Activated CD4-positive, alpha-beta T cell treated with anti-CD3 and anti-CD28 coated beads, Interleukin-2, amount 10 ng/mL, durations not matched to agents 7 days and 5 days (primary cell): ENCODE measurements at regions not wholly inside any gene's neighbourhood (a gene's known extent, or its start where the extent isn't known, plus 50 kb on each side); places are given as distances from the start of the nearest gene placed in this dataset.

Experiments
- CTCF ChIA-PET: fragments of 350-600 bp; sonication (Branson Sonifier 250); formaldehyde crosslinking; loops from one replicate; lab custom pipeline; 2021; ENCODE audit warnings: antibody characterized with exemption; lab: Charles Lee
- POLR2A ChIA-PET: fragments of 350-600 bp; sonication (Branson Sonifier 250); formaldehyde crosslinking; loops from one replicate; lab custom pipeline; 2021; ENCODE audit warnings: antibody characterized with exemption; lab: Charles Lee
- DNase-seq: peaks from one replicate; pipeline ENCODE4 v3.0.0-alpha.2; 2020
- H3K27ac Mint-ChIP-seq: one replicate; pipeline ENCODE4 v1.8.0; 2021; ENCODE audit warnings: mild to moderate bottlenecking, moderate library complexity, mixed read lengths
- H3K27me3 Mint-ChIP-seq: one replicate; pipeline ENCODE4 v1.8.0; 2021; ENCODE audit warnings: mixed read lengths
- H3K36me3 Mint-ChIP-seq: one replicate; pipeline ENCODE4 v1.8.0; 2021; ENCODE audit warnings: low read depth, mixed read lengths
- H3K4me1 Mint-ChIP-seq: one replicate; pipeline ENCODE4 v1.8.0; 2021; ENCODE audit warnings: mixed read lengths
- H3K4me3 Mint-ChIP-seq: one replicate; pipeline ENCODE4 v1.8.0; 2021; ENCODE audit warnings: mild to moderate bottlenecking, moderate library complexity, mixed read lengths
- H3K9me3 Mint-ChIP-seq: one replicate; pipeline ENCODE4 v1.8.0; 2021; ENCODE audit warnings: mixed read lengths

DNA sequence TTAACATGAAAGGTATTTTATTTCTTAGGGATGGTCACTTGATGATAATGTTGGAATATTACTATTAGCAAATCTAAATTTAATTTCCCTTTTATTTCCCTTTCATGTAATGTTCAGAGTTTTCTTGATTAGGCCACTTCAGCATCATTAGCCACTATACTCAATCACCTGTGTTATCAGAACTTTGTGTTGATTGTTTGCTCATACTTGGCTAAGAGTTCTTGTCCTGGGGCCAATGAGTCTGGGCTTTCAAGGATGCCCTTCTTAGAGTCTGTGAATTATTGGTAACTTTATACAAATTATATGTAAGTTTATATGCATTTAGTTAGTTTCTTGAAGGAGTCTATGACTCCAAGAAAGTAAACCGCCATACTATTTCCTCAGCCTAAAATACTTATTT is 408.0 kb upstream of the DDX18 start:
- H3K9me3 Mint-ChIP-seq = no peaks in the 10 kb centered on the region
- DNase-seq = no peak
- CTCF ChIA-PET = no interaction called here
- H3K27me3 Mint-ChIP-seq = no peaks in the 10 kb centered on the region
- POLR2A ChIA-PET = no interaction called here
- H3K4me3 Mint-ChIP-seq = no peak overlapping the region
- no peaks in the 10 kb centered on the region for H3K36me3 Mint-ChIP-seq
- H3K4me1 Mint-ChIP-seq = no peaks in the 10 kb centered on the region
- H3K27ac Mint-ChIP-seq = no peak overlapping the region

GRCh38 chr2:117407746-117408145 is 406.7 kb upstream of the DDX18 start:
- POLR2A ChIA-PET = no interaction called here
- Mint-ChIP-seq H3K36me3 (no peaks in the 10 kb centered on the region), H3K27ac (no peak overlapping the region), H3K4me3 (no peak overlapping the region), H3K27me3 (no peaks in the 10 kb centered on the region), H3K9me3 (no peaks in the 10 kb centered on the region), H3K4me1 (no peaks in the 10 kb centered on the region)
- CTCF ChIA-PET = no interaction called here
- no peak for DNase-seq

DNA sequence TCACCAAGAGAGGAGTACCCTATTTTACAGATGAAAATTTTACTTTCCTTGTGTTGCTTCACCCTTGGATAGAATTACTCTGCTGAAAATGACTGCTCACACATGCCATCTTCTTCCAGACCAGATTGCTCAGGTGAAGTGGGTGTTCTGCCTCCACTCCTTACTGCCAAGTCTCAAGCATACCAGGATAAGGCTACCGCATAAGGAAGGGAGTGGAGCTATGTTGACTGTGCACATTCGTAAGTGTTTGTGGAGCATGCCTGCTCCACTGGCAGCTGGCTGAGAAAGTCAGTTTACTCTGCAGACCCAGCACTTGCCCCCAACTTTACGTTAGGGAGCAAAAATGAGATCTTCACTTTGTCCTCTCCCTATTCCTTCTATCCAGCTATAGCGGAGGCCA is 405.0 kb upstream of the DDX18 start:
- Mint-ChIP-seq H3K27me3 (no peaks in the 10 kb centered on the region), H3K27ac (no peak overlapping the region), H3K4me1 (no peaks in the 10 kb centered on the region), H3K9me3 (no peaks in the 10 kb centered on the region), H3K36me3 (no peaks in the 10 kb centered on the region), H3K4me3 (no peak overlapping the region)
- ChIA-PET POLR2A (no interaction called here), CTCF (no interaction called here)
- DNase-seq = no peak

DNA sequence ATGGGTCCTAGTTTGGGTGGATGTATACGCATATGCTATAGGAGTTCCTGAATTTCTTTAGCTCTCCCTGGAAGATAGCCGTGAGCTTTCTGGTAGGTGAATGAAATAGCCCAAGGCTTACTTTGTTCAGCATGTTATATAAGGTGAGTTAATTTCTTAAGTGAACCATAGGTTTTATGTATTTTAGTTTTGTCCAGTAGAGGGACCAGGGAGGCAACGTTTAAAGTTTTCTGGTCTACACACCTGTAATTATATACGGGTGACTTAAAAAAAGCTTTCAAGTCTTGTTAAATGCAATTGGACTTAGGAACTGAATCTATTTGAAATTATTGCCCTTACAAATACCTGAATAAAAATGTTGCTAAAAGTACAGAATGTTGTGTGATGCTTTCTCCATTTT is 402.5 kb upstream of the DDX18 start:
- Mint-ChIP-seq H3K9me3 (no peaks in the 10 kb centered on the region), H3K27me3 (no peaks in the 10 kb centered on the region), H3K36me3 (no peaks in the 10 kb centered on the region), H3K4me3 (no peak overlapping the region), H3K4me1 (no peaks in the 10 kb centered on the region), H3K27ac (no peak overlapping the region)
- CTCF ChIA-PET = no interaction called here
- no peak for DNase-seq
- POLR2A ChIA-PET = no interaction called here

- Mint-ChIP-seq H3K4me1 (no peaks in the 10 kb centered on the region), H3K27me3 (no peaks in the 10 kb centered on the region), H3K9me3 (no peaks in the 10 kb centered on the region), H3K36me3 (no peaks in the 10 kb centered on the region), H3K27ac (no peak overlapping the region), H3K4me3 (no peak overlapping the region)
- DNase-seq = no peak
- POLR2A ChIA-PET = no interaction called here
- CTCF ChIA-PET = no interaction called here
Observed at GRCh38 chr2:117432746-117433145, 381.7 kb upstream of the DDX18 start.

DNA sequence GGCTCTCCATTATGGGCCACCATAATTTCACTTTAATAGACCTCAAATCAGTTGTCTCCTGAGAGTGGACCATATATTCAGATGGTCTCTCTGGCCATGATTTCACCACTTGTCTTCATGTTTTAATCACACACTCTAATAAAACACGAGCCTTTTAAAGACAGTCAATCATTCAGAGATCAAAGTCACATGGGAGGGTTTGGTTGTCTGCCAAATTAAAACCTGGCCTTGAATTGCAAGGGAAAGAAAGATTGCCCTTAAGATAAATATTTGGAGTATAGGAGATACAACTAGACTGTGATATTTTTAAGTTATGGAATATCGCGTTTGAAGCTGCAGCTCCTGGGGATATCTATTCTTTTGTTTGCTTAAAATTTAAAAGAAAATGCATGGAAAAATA is 377.8 kb upstream of the DDX18 start:
- DNase-seq = no peak

DNA sequence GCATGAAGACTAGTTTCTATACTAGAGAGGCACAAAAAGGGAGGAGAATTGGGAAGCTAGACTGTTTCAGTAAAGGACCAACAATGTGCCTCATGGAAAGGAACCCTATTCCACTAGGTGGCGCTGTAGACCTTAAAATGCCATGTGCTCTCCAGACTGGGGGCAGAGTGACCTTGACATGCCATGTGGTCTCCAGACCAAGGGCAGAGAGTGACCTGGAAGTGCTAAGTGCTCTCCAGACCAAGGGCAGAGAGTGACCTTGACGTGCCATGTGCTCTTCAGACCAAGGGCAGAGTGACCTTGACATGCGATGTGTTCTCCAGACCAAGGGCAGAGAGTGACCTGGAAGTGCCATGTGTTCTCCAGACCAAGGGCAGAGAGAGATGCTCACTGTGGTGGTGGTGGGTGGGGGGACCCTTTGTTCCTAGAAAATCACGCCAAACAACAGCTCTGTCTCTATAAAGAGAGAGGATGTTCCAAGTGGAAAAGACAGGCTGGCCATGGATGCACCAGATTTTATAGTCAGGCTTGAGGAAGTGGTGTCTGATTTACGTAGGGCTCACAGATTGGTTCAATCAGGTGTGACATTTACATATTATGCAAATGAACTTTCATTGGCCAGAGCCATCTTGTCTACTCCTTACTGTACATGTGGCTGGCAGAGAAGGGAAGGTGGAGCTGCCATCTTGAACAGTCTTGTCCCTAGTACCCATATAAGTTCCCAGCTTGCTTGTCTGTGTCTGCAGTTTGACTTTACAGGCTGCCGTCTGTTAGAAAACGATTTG is 344.0 kb upstream of the DDX18 start:
- ChIA-PET CTCF (no interaction called here), POLR2A (no interaction called here)
- Mint-ChIP-seq H3K36me3 (no peaks in the 10 kb centered on the region), H3K27ac (no peak overlapping the region), H3K27me3 (no peaks in the 10 kb centered on the region), H3K4me3 (no peak overlapping the region), H3K9me3 (no peaks in the 10 kb centered on the region), H3K4me1 (no peaks in the 10 kb centered on the region)
- DNase-seq = peak; percentile 36

More for the DNA sequence above, 377.8 kb upstream of the DDX18 start:
- CTCF ChIA-PET = no interaction called here
- Mint-ChIP-seq H3K36me3 (no peaks in the 10 kb centered on the region), H3K27ac (no peak overlapping the region), H3K4me3 (no peak overlapping the region), H3K9me3 (no peaks in the 10 kb centered on the region), H3K4me1 (no peaks in the 10 kb centered on the region), H3K27me3 (no peaks in the 10 kb centered on the region)
- POLR2A ChIA-PET = no interaction called here

GRCh38 chr2:117481608-117482007 is 332.9 kb upstream of the DDX18 start:
- no peak overlapping the region for H3K27ac Mint-ChIP-seq
- no peaks in the 10 kb centered on the region for H3K27me3 Mint-ChIP-seq
- peaks cover 6% of the 10 kb centered on the region for H3K9me3 Mint-ChIP-seq
- no peak overlapping the region for H3K4me3 Mint-ChIP-seq
- H3K4me1 Mint-ChIP-seq = no peaks in the 10 kb centered on the region
- CTCF ChIA-PET = no interaction called here
- no peak for DNase-seq
- POLR2A ChIA-PET = no interaction called here
- H3K36me3 Mint-ChIP-seq = no peaks in the 10 kb centered on the region

- Mint-ChIP-seq H3K9me3 (no peaks in the 10 kb centered on the region), H3K27ac (no peak overlapping the region), H3K4me1 (no peaks in the 10 kb centered on the region), H3K27me3 (no peaks in the 10 kb centered on the region), H3K36me3 (no peaks in the 10 kb centered on the region), H3K4me3 (no peak overlapping the region)
- DNase-seq = no peak
- POLR2A ChIA-PET = no interaction called here
- CTCF ChIA-PET = no interaction called here
Observed at GRCh38 chr2:117485588-117485987, 328.9 kb upstream of the DDX18 start.

DNA sequence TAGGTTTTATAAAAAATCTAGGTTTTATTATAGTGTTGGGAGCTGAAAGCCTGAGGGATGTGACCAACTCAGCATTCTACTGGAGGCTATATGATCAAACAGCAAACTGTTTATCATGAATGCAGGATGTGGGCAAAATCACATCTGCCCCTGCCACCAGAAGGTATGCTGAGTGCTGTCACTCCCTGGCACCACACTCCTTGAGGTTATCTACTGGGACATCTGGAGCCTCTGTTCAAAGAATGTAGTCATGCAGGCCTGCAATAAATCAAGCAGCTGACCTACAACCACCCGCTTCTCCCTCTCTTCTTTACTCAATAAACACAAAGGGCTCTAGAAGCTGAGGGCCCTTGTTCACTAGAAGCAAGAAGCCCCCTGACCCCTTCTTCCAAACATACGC is 328.4 kb upstream of the DDX18 start:
- ChIA-PET POLR2A (no interaction called here), CTCF (no interaction called here)
- no peak overlapping the region for H3K4me3 Mint-ChIP-seq
- no peak for DNase-seq
- no peak overlapping the region for H3K27ac Mint-ChIP-seq
- H3K4me1 Mint-ChIP-seq = no peaks in the 10 kb centered on the region
- H3K27me3 Mint-ChIP-seq = no peaks in the 10 kb centered on the region
- no peaks in the 10 kb centered on the region for H3K9me3 Mint-ChIP-seq
- no peaks in the 10 kb centered on the region for H3K36me3 Mint-ChIP-seq

GRCh38 chr2:117492209-117492851 is 322.2 kb upstream of the DDX18 start:
- ChIA-PET POLR2A (no interaction called here), CTCF (no interaction called here)
- Mint-ChIP-seq H3K27me3 (no peaks in the 10 kb centered on the region), H3K27ac (no peak overlapping the region), H3K36me3 (no peaks in the 10 kb centered on the region), H3K9me3 (peaks cover 5% of the 10 kb centered on the region), H3K4me1 (no peaks in the 10 kb centered on the region), H3K4me3 (no peak overlapping the region)
- DNase-seq = no peak

DNA sequence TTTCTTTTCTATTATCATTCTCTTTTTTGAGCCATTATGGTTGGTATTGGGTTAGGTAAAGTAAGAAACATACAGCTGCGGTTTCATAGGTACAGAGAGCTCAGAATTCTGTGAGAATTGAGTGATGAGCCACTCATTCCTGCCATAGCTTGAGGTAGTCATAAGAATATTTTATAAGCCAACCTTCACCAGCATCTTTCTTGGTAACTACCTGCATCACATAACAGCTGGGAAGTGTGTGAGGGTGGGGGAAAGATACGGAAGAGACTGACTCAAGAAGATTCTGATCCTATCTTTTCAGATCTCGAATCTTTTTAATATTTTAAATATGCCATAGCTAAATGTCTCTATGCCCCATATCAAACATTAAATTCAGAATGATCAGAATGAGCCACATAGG is 313.8 kb upstream of the DDX18 start:
- no peaks in the 10 kb centered on the region for H3K36me3 Mint-ChIP-seq

DNA sequence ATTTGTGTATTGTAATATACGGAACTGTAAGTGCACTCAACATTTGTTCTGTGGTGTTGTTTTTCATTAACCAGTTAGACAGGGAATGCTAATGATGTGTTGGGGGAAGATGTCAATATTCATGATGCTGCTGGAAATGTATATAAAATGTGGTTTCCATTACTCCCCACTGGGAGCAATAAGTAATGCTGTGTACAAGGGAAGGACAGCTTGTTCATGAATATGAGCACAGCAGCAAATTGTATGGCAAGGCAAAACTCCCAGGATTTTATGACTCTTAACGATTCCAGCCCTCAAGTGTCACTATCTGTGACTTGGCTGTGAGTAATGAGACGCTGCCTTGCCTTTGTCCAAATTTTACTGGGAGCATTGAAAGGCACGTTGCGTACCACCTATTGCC is 312.4 kb upstream of the DDX18 start:
- Mint-ChIP-seq H3K27me3 (no peaks in the 10 kb centered on the region), H3K4me1 (no peaks in the 10 kb centered on the region), H3K27ac (no peak overlapping the region), H3K36me3 (no peaks in the 10 kb centered on the region), H3K9me3 (no peaks in the 10 kb centered on the region), H3K4me3 (no peak overlapping the region)
- POLR2A ChIA-PET = no interaction called here
- CTCF ChIA-PET = no interaction called here
- no peak for DNase-seq

More for the DNA sequence above, 313.8 kb upstream of the DDX18 start:
- Mint-ChIP-seq H3K4me1 (no peaks in the 10 kb centered on the region), H3K9me3 (peaks cover 5% of the 10 kb centered on the region), H3K27me3 (no peaks in the 10 kb centered on the region), H3K4me3 (no peak overlapping the region), H3K27ac (no peak overlapping the region)
- no peak for DNase-seq
- ChIA-PET POLR2A (no interaction called here), CTCF (no interaction called here)

DNA sequence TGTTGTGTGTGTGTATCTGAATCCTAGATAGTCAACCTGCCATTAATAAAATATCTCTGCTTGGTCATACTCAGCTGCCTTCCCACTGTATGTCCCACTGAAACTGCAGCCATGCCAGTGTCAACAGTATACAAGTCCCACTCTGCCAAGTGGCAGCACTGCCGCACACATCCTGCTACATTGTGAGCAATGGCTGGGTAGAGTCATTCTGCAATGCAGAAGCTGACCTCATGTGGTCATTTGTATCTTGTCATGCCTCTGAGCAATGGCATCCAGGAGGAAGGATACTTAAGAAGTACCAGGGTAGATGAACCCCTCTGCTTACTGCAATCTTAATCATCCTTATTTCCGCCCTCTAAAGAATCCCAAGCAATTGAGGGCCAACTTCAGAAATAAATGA is 302.2 kb upstream of the DDX18 start:
- POLR2A ChIA-PET = no interaction called here
- peaks cover 3% of the 10 kb centered on the region for H3K9me3 Mint-ChIP-seq
- H3K4me1 Mint-ChIP-seq = no peaks in the 10 kb centered on the region
- no peak for DNase-seq
- H3K27me3 Mint-ChIP-seq = no peaks in the 10 kb centered on the region
- H3K27ac Mint-ChIP-seq = no peak overlapping the region
- H3K4me3 Mint-ChIP-seq = no peak overlapping the region
- CTCF ChIA-PET = no interaction called here
- no peaks in the 10 kb centered on the region for H3K36me3 Mint-ChIP-seq
